Lower leg skin (tissue), 4 donors: ENCODE measurements at regions not wholly inside any gene's neighbourhood (a gene's known extent, or its start where the extent isn't known, plus 50 kb on each side); places are given as distances from the start of the nearest gene placed in this dataset.

Source experiments
- DNase-seq, 2 donors: peaks; one replicate each; pipeline ENCODE4 v3.0.0-alpha.2; 2019; ENCODE audit warnings: low spot score in 2 of 2
- H3K4me3 ChIP-seq: fragments of 200-600 bp; sonication (generic); 2 replicates; pipeline ENCODE4 v1.5.1; 2017; ENCODE audit warnings: mild to moderate bottlenecking, low read depth; ENCODE audit not compliant: poor library complexity, severe bottlenecking
- POLR2A ChIP-seq, 2 donors: fragments of 450-650 bp; IDR thresholded peaks; one replicate each; pipeline ENCODE4 v1.6.1; 2016 to 2017; ENCODE audit warnings: antibody characterized with exemption in 2 of 2, mild to moderate bottlenecking in 1 of 2, moderate library complexity in 1 of 2
- WGBS, 2 donors: methylation state at CpG; one replicate each; pipeline ENCODE4 v1.1.5; 2018; 5-methylcytosine and 5-hydroxymethylcytosine counted together
- intact Hi-C: fragments of 100-400 bp; cut with DNase I; formaldehyde crosslinking; loops from one replicate; pipeline ENCODE4 v1.15.0; 2023; ENCODE audit warnings: low total_unique reads
- TF ChIP-seq, protein P1 (sequence below), 3 donors: fragments of 450-650 bp; IDR thresholded peaks; one replicate each; pipeline ENCODE4 v1.5.1; 2016; ENCODE audit warnings: antibody characterized with exemption in 3 of 3, mild to moderate bottlenecking in 3 of 3, moderate library complexity in 2 of 3

GRCh38 chr15:77553257-77553656 is 79.5 kb downstream of the LINGO1 start:
- 93% methylated on average over 3 of the region's 3 CpGs for WGBS, 2 donors
- TF ChIP-seq, protein P1, sequence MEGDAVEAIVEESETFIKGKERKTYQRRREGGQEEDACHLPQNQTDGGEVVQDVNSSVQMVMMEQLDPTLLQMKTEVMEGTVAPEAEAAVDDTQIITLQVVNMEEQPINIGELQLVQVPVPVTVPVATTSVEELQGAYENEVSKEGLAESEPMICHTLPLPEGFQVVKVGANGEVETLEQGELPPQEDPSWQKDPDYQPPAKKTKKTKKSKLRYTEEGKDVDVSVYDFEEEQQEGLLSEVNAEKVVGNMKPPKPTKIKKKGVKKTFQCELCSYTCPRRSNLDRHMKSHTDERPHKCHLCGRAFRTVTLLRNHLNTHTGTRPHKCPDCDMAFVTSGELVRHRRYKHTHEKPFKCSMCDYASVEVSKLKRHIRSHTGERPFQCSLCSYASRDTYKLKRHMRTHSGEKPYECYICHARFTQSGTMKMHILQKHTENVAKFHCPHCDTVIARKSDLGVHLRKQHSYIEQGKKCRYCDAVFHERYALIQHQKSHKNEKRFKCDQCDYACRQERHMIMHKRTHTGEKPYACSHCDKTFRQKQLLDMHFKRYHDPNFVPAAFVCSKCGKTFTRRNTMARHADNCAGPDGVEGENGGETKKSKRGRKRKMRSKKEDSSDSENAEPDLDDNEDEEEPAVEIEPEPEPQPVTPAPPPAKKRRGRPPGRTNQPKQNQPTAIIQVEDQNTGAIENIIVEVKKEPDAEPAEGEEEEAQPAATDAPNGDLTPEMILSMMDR (IDR thresholded peaks at IDR 0.05): no peak
- TF ChIP-seq POLR2A (IDR thresholded peaks at IDR 0.05): no peak
- no peak overlapping the region for H3K4me3 ChIP-seq
- intact Hi-C loops: no loop called here
- DNase-seq: no peak

DNA sequence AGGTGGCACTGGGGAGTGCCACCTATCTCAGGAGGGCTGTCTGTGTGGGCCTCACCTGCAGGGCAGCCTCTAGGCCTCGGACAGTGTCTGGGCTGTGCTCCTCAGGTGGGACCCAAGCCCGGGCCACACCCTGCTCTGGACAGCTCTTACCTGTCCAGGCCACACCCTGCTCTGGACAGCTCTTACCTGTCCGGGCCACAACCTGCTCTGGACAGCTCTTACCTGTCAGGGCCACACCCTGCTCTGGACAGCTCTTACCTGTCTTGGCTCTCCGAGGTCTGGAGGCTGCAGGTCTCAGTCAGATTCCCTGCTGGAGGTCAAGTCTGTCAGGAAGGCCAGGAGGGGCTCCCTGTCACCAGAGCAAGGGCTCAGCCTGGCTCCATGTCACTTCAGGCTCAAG is 80.6 kb downstream of the LINGO1 start:
- intact Hi-C loops: no loop called here
- no peak for DNase-seq
- no peak overlapping the region for H3K4me3 ChIP-seq
- 76 to 82% methylated on average over 3 to 4 of the region's 4 CpGs for WGBS, 2 donors
- no peak for TF ChIP-seq POLR2A (IDR thresholded peaks at IDR 0.05)
- TF ChIP-seq, protein P1 (IDR thresholded peaks at IDR 0.05): no peak

- 80 to 85% methylated on average over 10 of the region's 13 CpGs for WGBS, 2 donors
- DNase-seq: no peak
- intact Hi-C loops: no loop called here
- H3K4me3 ChIP-seq: no peak overlapping the region
- TF ChIP-seq, protein P1 (IDR thresholded peaks at IDR 0.05): no peak
- no peak for TF ChIP-seq POLR2A (IDR thresholded peaks at IDR 0.05)
These were observed 82.1 kb downstream of the LINGO1 start for GRCh38 chr15:77550301-77551251.

- DNase-seq: no peak
- WGBS, 2 donors: 84 to 86% methylated on average over 5 of the region's 5 CpGs
- H3K4me3 ChIP-seq: no peak overlapping the region
- intact Hi-C loops: loop anchor here (10.0 kb wide), 1 partner anchor 445 kb away; no protein-coding TSS in a partner anchor
- TF ChIP-seq, protein P1 (IDR thresholded peaks at IDR 0.05): no peak
- no peak for TF ChIP-seq POLR2A (IDR thresholded peaks at IDR 0.05)
These were observed 83.0 kb downstream of the LINGO1 start for GRCh38 chr15:77549576-77550288.

DNA sequence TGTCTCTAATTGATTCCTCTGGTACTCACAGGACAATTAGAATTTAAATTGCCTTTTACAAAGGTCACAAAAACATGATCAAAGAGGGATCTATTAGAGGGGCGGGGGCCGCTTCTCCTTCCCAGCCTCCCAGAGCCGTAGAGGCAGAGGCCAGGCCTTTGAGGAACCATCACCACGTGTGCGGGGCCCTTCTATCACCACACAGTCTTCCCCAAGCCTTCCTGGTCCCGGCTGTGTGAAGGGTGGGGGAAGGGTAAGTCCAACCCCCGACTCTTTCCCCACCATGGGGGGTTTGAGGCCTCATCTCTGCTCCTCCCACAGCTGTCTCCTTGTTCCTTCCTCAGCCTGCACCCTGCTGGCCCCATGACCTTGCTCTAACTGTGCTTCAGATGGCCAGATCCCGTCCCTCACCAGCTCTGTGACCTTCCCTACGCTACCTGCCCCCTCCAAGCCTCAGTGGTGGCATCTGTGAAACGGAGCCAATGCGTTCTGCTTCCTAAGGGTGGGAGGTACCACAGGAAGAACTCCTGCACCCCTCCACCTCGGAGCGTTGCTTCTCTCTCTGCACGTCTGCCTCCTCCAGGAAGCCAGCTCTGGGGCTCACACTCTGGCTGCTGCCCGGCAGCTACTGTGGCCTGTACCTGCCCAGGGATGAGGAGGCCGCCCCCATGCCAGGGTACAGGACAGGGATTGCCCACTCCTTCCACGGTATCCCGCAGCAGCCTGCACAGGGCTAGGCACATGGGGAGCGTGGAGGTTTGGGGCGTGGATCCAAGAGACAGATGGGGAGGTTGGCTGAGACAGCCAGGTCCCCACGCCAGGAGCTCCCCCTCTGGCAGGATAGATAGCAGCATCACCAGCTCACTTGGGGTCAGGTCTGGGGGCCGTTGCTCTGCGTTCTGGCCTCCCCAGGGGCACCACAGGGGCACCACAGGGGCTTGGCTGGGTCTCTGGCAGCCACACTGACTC is 83.8 kb downstream of the LINGO1 start:
- H3K4me3 ChIP-seq: no peak overlapping the region
- intact Hi-C loops: loop anchor here (10.0 kb wide), 1 partner anchor 444 kb away; no protein-coding TSS in a partner anchor
- 83 to 87% methylated on average over 21 to 23 of the region's 23 CpGs for WGBS, 2 donors
- TF ChIP-seq, protein P1 (IDR thresholded peaks at IDR 0.05): no peak
- no peak for TF ChIP-seq POLR2A (IDR thresholded peaks at IDR 0.05)
- no peak for DNase-seq
